Activated CD4-positive, alpha-beta T cell treated with anti-CD3 and anti-CD28 coated beads for 48 hours (primary cell): ENCODE measurements at regions not wholly inside any gene's neighbourhood (a gene's known extent, or its start where the extent isn't known, plus 50 kb on each side); places are given as distances from the start of the nearest gene placed in this dataset.
"Not testable (repeated sequence)": the region's sequence is repeated elsewhere in the genome, so short reads cannot be mapped to it uniquely, and the experiment has no call there.

Experiments used
- DNase-seq: peaks from one replicate; pipeline ENCODE4 v3.0.0-alpha.2; 2020

DNA sequence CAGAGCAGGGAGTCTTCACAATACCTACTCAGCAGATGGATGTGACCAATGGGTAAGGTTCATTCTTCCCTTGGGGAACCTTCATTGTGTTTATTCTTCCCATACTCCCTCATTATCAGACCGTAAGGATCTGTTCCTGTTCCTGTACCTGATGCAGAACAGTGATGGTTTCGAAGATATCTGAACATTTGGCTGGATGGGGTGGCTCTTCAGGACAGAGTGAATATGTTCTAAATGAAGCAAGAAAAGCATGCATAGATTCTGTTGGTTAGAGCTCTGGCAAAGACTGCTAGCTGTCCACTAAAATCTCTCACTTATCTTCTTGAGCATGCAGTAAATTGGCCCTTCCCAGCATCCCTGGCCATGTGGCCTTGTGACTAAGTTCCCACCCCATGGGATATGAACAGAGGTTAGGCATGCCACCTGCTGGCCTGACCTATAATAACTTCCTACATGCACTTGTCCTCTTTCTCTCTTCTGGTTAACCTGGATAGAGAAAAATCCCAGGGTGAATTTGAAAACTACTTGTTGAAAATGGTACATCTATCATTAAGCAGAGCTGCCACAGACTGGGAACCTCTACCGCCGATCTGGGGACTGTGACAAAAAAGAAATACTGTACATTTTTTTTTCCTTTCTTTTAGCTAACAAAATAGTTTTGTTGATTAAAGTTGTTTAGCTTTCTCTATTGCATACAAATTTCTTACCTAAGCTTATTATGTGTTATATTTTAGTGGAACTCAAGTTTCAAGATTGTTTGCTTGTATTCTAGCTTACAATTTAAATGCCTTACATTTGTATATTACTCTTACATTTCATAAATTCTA is 60.0 kb upstream of the BANK1 start:
- DNase-seq = peak; percentile 62

DNA sequence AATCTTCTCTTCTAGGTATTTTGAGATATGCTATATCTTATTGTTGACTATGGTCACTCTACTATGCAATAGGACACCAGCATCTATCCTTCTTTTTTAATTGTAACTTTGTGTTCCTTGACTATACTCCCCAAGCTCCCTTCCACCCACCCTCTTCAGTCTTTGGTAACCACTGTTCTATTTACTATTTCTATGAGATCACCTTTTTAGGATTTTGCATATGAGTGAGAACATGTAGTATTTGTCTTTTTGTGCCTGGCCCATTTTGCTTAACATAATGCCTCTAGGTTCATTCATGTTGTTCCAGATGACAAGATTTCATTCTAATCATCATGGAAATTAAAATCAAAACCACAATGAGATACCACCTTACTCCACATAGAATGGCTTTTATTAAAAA is 63.3 kb upstream of the BANK1 start:
- DNase-seq = no peak

DNA sequence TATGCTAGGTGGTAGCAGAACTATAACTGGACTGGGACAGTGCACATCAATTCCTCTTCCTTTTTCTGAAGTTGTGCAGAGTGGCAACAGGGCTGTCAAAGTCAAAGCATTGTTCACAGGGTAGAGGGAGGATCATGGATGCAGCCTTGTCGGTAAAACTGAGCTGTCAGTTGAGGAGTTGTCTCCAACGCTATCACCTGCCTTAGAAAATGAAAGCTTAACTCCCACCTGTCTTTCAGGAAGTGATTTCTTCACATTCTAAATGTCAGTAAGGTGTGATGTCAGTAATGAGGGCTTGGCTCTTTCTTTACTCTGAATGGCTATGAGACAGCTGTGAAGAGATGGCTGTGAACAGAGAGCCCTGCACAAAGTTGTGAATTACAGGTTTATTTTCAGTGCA is 66.4 kb upstream of the BANK1 start:
- DNase-seq = no peak

DNA sequence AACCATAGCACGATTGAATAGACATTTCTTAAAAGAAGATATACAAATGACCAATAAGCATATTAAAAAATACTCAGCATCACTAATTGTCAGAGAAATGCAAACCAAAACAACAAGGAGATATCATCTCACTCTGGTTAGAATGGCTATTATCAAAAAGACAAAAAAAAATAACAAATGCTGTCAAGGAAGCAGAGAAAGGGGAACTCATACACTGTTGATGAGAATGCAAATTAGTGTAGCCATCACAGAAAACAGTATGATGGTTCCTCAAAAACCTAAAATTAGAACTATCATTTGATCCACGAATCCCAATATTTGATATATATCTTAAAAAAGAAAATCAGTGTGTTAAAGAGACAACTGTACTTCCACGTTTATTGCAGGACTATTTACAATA is 71.7 kb upstream of the BANK1 start:
- DNase-seq = no peak

DNA sequence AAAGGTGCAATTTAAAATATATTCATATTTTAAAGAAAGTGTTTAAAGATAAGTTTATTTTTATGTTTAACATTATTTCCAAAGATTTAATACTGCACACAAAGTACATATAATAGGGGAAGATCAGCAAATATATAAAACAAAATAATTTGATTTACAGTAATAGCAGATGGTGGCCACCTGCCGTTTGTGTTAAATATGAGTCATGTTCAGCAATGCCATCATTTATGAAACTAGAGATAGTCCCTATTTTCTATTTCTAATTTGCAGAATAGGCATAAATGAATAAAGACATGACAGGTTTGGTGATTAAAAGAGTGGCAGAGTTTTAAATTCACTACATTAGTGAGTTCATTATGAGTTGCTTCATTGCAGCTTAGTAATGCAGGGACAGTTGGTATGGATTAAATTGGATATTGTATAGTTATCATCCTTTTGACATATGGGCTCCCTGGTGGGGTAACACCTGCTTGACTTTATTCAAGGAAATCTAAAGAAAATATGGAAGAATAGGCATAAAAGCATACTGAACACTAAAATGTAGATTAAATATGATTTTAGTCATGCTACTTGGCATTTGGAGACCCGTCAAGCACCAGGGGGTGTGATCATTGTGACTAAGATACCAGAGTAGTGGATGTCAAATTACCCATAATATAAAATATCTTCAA is 78.8 kb upstream of the BANK1 start:
- no peak for DNase-seq

DNA sequence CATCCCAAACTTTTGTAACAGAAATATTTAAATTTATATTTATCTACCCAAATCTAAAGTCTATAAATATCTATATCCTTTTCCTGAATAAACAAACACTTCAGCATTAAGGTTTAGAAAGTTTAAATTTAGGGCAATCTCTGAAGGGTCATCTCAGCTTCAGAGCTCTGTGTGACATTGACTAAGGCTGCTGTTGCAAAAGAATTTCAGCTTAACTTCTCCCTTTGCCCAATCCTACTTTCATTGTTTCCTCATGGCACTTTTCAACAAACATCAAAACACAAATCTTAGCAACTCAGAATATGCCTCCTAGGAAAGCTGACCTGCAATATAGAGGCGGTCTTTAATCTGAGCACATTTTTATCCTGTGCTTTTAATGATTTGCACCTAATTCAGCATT is 79.7 kb upstream of the BANK1 start:
- DNase-seq = no peak

DNA sequence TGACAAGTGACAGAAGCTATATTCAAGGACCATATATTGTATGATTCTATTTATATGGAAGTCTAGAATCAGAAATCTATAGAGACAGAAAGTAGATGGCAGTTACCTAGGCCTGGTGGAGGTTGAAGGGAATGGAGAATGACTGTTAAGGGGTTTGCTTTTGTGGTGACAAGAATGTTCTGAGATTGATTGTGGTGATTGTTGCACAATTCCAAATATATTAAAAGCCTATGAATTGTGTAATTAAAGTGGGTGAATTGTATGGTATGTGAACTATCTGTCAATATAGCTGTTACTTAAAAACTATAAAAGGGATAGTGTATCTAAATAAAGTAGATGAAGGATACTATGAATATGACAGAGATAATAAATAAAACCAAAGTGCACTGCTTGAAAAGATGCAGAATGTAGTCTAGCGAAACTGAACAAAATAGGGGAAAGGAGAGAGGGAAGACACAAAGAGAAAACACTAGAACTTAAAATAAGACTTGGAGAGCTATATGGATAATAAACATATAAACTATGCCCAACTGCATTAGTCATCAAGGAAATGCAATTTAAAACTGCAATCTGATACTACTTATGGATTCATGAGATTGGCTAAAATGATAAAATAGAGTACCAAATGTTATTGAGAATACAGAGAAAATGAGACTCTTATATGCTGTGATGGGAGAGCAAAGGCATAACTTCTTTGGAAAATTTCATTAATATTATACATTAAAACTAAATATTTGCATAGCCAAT is 82.1 kb upstream of the BANK1 start:
- DNase-seq = no peak

DNA sequence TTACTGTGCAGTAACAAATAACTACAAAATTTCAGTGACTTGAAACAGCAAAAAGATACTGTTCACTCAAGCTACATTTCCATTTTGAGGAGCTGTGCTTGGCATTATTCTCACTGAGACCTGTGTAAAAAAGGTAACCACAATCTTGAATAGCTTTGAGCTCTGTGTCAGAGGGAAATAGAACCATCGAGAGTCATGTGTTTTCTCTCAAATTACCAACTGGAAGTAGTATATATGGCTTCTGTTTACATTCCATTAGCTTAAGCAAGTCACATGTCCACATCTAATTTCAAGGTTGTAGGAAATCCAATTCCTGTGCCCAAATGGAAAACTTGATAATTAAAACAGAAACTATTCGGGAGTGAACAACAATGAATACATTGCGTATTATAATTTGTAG is 82.9 kb upstream of the BANK1 start:
- no peak for DNase-seq

DNA sequence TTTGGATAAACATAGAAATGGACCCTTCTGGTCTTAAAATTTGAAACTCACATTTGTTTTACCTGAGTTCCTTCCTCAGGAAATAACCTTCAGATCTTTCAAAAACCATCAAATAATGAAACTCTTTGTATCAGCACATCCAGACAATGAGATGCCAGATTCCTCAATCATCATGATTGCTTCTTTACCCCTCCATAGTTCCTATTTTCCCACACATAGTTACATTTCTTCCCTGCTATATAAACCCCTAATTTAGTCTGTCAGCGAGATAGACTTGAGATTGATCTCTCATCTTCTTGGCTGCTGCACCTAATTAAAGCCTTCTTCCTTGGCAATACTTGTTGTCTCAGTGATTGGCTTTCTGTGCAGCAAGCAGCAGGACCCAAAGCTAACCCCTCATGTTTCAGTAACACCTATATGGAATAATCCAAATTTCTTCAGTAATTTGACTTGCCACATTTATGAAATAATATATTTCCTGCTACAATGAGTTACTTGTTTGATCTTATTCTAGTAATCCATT is 83.9 kb upstream of the BANK1 start:
- no peak for DNase-seq

DNA sequence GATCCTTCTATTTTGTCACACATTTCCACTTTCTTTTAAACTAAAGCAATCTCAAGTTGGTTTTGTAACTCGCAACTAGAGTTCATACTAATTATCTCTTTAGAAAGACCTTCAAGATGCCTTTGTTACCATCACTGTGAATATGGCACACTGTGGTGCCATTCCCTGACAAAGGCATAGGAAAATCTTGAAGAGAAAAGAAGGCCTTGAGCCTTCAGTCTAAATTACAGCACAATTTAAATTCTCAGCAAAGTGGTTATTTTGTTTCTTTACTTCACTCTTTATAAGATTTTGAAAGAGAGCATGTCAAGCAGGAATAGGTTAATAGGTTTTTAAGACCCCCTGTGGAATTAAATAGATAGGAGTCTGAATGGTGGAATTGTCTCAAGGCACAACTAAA is 89.0 kb upstream of the BANK1 start:
- DNase-seq = no peak

DNA sequence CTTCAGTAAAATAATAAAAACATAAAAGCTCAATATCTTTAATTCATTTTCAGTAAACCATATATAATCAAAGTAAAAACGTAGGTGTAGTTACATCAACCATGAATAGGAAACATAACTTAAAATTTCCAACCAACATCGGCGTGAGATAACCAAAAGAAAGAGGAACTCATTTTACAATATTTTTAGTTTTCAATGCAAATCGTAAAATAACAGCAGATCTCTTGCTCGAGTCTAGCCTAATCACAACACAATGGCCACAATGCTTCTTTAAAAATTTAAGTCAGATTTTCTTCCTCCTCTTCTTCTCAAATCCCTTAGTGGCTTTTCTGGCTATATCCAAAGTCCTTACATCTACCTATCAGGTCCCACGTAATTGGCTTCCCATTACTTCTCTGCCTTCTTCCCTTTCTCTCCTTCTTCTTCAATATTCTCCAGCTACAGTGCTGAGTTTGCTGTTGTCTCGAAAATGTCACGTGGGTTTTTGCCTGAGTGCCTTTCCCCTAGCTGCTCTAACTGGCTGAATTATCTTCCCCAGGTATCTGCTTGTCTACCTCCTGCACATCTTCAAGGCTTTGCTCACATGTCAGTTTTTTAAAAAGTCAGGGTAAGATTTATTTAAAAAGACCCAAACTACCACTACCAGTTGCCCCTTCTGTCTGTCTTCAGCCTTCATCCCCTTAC is 90.9 kb upstream of the BANK1 start:
- no peak for DNase-seq

DNA sequence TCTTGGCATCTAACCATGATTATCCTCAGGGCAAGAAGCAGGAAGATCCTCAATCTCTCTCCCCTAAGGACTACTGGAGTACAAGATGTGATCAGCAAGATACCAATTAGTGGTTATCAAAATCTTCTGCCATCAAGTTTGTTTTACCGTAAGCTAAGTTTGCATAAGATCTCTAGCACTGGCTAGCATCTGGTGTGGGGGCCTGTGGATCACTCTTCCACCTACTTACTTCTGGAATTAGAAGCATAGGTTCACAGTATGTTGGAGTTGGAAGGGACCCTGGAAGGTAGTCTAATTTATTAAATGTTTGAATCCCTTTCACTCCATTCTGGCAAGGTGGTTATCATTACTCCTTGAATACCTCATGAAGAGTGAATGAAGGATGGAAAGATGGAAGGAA is 93.3 kb upstream of the BANK1 start:
- no peak for DNase-seq

DNA sequence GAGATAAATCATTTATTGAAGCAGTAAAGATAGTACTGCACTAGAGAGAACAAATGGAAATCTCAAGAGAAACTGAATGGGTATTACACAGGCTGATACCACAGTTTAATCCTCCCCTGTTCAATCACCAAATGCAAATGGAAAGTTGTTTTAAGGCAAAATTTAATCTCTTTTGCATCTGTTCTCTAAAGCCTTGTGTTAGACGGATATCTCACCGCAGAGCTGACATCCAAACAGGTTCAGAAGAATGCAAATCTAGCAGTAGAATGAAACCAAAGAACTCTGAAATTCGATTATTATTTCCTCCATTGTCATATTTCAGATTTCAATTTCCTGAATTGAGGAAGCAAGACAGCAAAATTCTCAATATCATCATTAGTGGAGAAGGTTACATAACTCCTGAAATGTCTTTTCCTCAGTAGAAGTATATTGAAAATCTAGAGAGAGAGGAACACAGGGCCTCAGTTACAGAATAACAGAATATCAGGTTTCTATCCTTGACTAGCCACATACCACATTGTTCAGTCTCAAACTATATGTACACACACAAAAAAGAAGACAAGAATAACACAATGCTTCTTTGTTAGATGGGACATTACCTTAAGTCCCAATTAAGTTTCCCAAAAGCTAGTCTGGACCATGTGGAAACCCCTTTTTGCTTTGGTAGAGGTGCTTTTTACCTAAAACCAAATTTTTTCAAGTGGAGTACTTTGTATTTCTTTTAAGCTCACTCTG is 94.1 kb upstream of the BANK1 start:
- no peak for DNase-seq

DNA sequence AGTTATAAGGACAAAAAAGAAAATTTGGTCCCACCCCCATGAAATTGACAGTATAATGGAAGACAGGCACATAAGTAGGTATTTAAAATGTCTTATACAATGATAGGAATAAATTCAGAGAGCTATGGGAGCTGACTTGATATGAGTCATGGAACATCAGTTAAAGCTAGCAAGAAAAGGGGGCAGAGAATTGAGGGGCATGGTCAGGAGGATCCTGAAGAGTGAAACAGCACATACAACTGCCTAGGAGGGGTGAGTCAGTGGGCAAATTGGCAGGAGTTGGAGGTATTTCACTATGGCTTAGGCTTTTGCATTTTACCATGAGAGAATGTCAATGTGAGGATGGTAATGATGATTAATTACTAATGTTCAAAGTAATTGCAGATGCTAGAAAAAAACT is 95.4 kb upstream of the BANK1 start:
- no peak for DNase-seq

DNA sequence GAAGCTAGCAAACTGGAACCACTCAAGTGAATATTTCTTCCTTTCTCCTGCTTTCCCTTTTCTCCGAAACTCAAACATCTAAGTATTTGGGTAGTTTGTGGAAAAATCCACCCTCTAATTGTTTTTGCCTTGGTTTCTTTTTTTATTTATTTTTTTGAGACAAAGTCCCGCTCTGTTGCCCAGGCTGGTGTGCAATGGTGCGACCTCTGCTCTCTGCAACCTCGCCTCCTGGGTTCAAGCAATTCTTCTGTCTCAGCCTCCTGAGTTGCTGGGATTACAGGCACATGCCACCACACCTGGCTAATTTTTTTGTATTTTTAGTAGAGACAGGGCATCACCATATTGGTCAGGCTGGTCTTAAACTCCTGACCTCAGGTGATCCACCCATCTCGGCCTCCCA is 96.1 kb upstream of the BANK1 start:
- DNase-seq = not testable (repeated sequence)

DNA sequence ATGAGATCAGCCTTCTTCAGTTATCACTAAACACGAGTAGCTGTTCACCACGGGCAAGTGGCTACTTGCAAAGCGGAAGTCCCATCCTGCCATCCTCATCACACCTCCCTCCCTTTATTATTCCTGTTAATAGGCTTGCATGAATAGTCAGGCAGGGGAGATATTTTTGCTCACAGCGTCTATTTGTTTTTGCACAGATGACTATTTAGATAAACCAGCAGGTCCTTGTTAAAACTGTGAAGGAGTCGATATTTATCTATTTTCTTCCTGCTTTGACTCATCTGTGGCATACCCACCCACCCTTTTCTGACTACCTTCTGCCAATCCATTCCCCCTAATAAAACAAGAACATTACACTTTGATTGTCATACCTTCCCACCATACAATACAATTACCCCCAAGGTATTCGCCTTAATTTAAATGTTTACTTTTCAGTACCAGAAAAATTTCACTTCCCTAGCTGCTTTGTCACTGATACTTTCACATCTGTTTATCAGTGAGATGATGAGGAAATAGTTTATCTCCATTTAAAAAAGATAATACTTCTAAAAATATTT is 96.6 kb upstream of the BANK1 start:
- DNase-seq = no peak

DNA sequence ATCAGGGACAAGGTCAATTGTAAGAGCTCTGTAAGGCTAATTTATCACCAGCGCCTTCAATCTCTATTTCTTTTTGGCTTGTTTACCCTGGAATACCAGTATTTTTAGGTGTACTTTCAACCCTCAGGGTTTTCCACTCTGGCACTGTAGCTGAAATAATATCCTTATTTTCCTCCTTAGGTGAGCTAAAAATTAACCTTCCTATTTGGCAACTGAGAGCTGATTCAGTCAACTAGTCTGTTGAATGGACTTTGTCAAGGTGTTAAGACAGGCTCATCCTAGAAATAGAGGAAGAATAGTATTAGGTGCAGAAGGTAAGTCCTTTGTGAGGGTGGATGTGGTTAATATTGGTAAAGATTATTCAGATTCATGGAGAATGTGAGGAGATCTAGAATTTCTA is 101.3 kb upstream of the BANK1 start:
- no peak for DNase-seq

DNA sequence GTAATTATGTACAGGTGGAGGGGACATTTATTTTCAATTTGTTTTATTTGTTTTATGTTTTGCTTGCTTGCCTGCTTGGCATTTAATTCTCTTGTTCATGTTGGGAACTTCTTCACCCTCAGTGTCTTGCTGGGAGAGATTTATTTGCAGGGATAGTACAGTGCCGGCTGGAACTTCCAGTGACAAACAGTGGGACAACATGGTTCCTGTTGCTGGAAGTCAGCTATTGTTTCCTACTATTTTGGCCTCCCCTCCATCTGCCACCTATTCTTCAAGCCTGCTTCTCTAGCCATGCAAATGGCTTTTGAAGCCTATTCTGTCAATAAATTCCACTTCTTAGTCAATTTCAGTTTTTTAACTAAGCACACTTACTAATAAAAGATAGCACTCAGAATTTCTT is 105.4 kb upstream of the BANK1 start:
- DNase-seq = no peak

DNA sequence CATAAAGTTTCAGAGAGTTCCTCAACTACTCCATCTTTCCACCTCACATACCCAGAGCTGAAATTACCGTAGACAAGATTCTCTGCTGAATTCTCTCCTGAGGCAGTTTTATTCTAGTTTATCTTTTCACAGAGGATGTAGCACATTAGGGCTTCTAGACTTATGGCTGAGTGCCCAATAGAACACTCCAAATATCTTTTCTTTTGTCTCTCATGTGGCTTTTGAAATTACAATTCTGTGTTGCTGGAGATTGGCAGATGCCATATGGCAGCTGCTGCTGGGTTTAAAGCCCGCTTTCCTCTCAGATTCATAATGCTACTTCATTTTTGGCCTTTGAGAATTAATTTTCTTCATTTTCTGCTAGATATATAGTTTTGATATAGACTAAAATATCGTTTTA is 107.6 kb upstream of the BANK1 start:
- DNase-seq = no peak

DNA sequence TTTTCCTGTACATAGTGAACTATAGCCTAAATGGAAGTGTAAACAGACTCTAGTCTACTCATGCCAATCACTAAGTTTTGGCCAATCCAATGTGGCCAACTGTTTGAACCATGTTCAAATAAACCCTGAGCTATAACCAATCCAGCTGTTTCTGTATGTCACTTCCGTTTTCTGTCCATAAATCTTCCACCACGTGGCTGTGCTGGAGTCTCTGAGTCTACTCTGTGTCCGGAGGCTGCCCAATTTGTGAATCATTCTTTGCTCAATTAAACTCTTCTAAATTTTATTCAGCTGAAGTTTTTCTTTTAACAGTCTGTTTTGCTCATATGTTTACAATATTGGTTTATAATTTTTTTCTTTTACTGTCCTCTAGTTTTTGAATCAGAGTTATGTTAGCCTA is 112.3 kb upstream of the BANK1 start:
- no peak for DNase-seq

DNA sequence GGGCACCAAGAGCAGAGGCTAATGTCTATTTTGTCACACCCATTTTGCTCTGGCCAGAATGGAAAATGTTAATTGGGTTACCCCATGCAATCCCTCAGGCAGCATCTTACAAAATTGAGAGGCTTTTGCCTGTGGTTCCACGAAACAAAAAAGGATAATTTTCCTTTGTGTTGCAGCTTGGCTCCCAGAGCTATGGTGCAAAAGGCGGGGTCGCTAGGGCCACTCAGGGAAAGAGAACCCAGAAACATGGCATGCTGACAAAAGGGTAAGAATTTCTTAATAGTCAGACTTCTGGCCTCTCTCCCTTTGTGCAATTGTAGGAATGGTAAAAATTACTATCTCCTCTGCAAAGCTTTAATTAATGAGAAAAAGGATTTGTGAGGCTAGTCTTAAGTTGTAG is 119.6 kb upstream of the BANK1 start:
- DNase-seq = no peak

DNA sequence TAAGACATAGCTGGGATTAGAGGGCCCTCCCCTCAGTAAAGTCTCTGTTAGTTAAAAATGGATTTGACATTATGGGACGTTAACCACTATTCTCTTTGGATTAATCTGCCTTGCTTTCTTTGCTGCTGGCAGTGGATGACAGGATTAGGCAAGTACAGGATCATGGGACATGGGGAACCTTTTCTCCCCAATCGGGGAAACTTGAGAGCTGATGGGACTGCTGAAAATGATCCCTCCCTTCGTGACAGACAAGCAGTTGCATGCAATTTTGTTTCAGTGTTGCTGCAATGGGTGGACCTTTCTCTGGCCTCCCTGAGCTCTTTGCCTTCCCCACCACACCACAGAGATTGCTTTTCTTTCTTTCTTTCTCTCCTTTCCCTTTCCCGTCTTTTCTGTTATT is 120.2 kb upstream of the BANK1 start:
- DNase-seq = no peak
